SK-N-SH (cell line): ENCODE measurements at regions not wholly inside any gene's neighbourhood (a gene's known extent, or its start where the extent isn't known, plus 50 kb on each side); places are given as distances from the start of the nearest gene placed in this dataset.

Source experiments
- CTCF ChIA-PET: fragments of 300-600, 350-600 bp; formaldehyde crosslinking; extraction: SDS; loops from one replicate; lab custom pipeline; 2021; lab: Yijun Ruan, JAX
- POLR2A ChIA-PET: fragments of 350-600 bp; sonication (Branson Sonifier 250); formaldehyde crosslinking; extraction: SDS; loops from one replicate; lab custom pipeline; 2020; ENCODE audit warnings: antibody characterized with exemption, inconsistent platforms; lab: Yijun Ruan, JAX
- DNase-seq: peaks from one replicate; pipeline ENCODE4 v3.0.0; 2012
- H2AFZ ChIP-seq: fragments of 200-600 bp; sonication (generic); 2 replicates; pipeline ENCODE4 v1.8.1; 2016; ENCODE audit warnings: antibody characterized with exemption, mild to moderate bottlenecking, low read depth
- H3F3A ChIP-seq: fragments of 200-600 bp; sonication (generic); replicated peaks from 2 replicates; pipeline ENCODE3; 2016; ENCODE audit warnings: antibody characterized with exemption, mild to moderate bottlenecking; ENCODE audit not compliant: insufficient read depth
- H3K27ac ChIP-seq, 2 experiments: fragments of 200-500 bp in 1 of 2; fragments of 200-600 bp in 1 of 2; sonication (Bioruptor generic) in 1 of 2; sonication (generic), shearing (Covaris generic) in 1 of 2; 2 replicates each; pipeline versions ENCODE4 v1.5.1 to v1.6.1; 2014 to 2016; ENCODE audit warnings: low read depth in 2 of 2, inconsistent platforms in 1 of 2, low read length in 1 of 2, mild to moderate bottlenecking in 1 of 2, mixed read lengths in 1 of 2
- H3K27me3 ChIP-seq: fragments of 200-600 bp; sonication (generic), shearing (Covaris generic); 2 replicates; pipeline ENCODE4 v1.6.1; 2016; ENCODE audit warnings: mixed run types; ENCODE audit not compliant: insufficient read depth
- H3K36me3 ChIP-seq, 2 experiments: fragments of 200-500 bp in 1 of 2; fragments of 200-600 bp in 1 of 2; sonication (Bioruptor generic) in 1 of 2; sonication (generic) in 1 of 2; replicated peaks in 1 of 2; 2 replicates each; pipeline versions ENCODE3 to v1.5.1; 2014 to 2016; ENCODE audit warnings: low read length in 1 of 2, mild to moderate bottlenecking in 1 of 2; ENCODE audit not compliant: insufficient read depth in 2 of 2, control insufficient read depth in 1 of 2
- H3K4me1 ChIP-seq, 2 experiments: fragments of 200-500 bp in 1 of 2; fragments of 200-600 bp in 1 of 2; sonication (Bioruptor generic) in 1 of 2; sonication (generic), shearing (Covaris generic) in 1 of 2; 2 replicates each; pipeline versions ENCODE4 v1.5.1 to v1.6.1; 2014 to 2016; ENCODE audit warnings: low read depth in 1 of 2, low read length in 1 of 2, mixed run types in 1 of 2; ENCODE audit not compliant: insufficient read depth in 2 of 2, control insufficient read depth in 1 of 2
- H3K4me2 ChIP-seq: fragments of 200-600 bp; sonication (generic), shearing (Covaris generic); 2 replicates; pipeline ENCODE4 v1.6.1; 2017; ENCODE audit warnings: mixed run types
- H3K4me3 ChIP-seq, 2 experiments: fragments of 200-500 bp in 1 of 2; fragments of 200-600 bp in 1 of 2; sonication (Bioruptor generic) in 1 of 2; sonication (generic), shearing (Covaris generic) in 1 of 2; 2 replicates each; pipeline versions ENCODE4 v1.5.1 to v1.8.1; 2014 to 2016; ENCODE audit warnings: low read depth in 2 of 2, inconsistent platforms in 1 of 2, low read length in 1 of 2, mild to moderate bottlenecking in 1 of 2, mixed read lengths in 1 of 2, moderate library complexity in 1 of 2
- H3K79me2 ChIP-seq: fragments of 200-600 bp; sonication (generic); 2 replicates; pipeline ENCODE4 v1.8.1; 2017; ENCODE audit warnings: mild to moderate bottlenecking; ENCODE audit not compliant: insufficient read depth
- H3K9ac ChIP-seq: fragments of 200-600 bp; sonication (generic); 2 replicates; pipeline ENCODE4 v1.6.1; 2017; ENCODE audit warnings: mixed run types
- H3K9me2 ChIP-seq: fragments of 200-600 bp; sonication (generic); 2 replicates; pipeline ENCODE4 v1.6.1; 2017; ENCODE audit warnings: mixed run types
- H3K9me3 ChIP-seq: fragments of 200-600 bp; sonication (generic); 2 replicates; pipeline ENCODE4 v1.6.1; 2017; ENCODE audit warnings: mixed run types, mild to moderate bottlenecking, moderate library complexity
- H4K20me1 ChIP-seq: fragments of 200-600 bp; sonication (generic); 2 replicates; pipeline ENCODE4 v1.6.1; 2017; ENCODE audit warnings: mild to moderate bottlenecking, mixed run types; ENCODE audit not compliant: insufficient read depth
- FOXJ3 ChIP-seq: sonication (generic); formaldehyde crosslinking; IDR thresholded peaks from 2 replicates; pipeline ENCODE4 v1.5.1; 2020; ENCODE audit warnings: mild to moderate bottlenecking, missing genetic modification reagents
- GABPA ChIP-seq: IDR thresholded peaks from 2 replicates; pipeline ENCODE4 v1.4.0; 2012; ENCODE audit warnings: low read depth, mild to moderate bottlenecking
- MXI1 ChIP-seq: IDR thresholded peaks from 2 replicates; pipeline ENCODE4 v1.6.1; 2012; ENCODE audit warnings: mild to moderate bottlenecking, low read depth, low read length, improper control_type of control experiment
- NRF1 ChIP-seq: IDR thresholded peaks from 2 replicates; pipeline ENCODE4 v1.6.1; 2012; ENCODE audit warnings: low read depth, mild to moderate bottlenecking, low read length
- POLR2AphosphoS5 ChIP-seq: IDR thresholded peaks from 2 replicates; pipeline ENCODE4 v1.6.1; 2012; ENCODE audit warnings: low read depth, low read length
- RFX5 ChIP-seq: IDR thresholded peaks from 2 replicates; pipeline ENCODE4 v1.6.1; 2012; ENCODE audit warnings: mild to moderate bottlenecking, improper control_type of control experiment, low read length
- RXRA ChIP-seq: IDR thresholded peaks from 2 replicates; pipeline ENCODE4 v1.4.0; 2012; ENCODE audit warnings: low read depth, mild to moderate bottlenecking, borderline replicate concordance
- TAF1 ChIP-seq: IDR thresholded peaks from 2 replicates; pipeline ENCODE4 v1.6.1; 2012; ENCODE audit warnings: low read depth, mild to moderate bottlenecking, low read length, moderate library complexity, borderline replicate concordance
- WGBS: methylation state at CpG from one replicate; pipeline ENCODE4 v1.1.6; 2017; ENCODE audit warnings: low lambda C conversion rate; 5-methylcytosine and 5-hydroxymethylcytosine counted together
- TF ChIP-seq, protein P1 (sequence below): IDR thresholded peaks from 2 replicates; pipeline ENCODE4 v1.4.0; 2012; ENCODE audit warnings: low read depth
- TF ChIP-seq, protein P2 (sequence below): fragments of 150-350 bp; IDR thresholded peaks from 2 replicates; pipeline ENCODE4 v1.6.1; 2017; ENCODE audit warnings: antibody characterized with exemption, low read length, low read depth, borderline replicate concordance
- TF ChIP-seq, protein P3 (sequence below): fragments of 150-350 bp; IDR thresholded peaks from 2 replicates; pipeline ENCODE4 v1.6.1; 2016; ENCODE audit warnings: mild to moderate bottlenecking, low read depth, low read length

DNA sequence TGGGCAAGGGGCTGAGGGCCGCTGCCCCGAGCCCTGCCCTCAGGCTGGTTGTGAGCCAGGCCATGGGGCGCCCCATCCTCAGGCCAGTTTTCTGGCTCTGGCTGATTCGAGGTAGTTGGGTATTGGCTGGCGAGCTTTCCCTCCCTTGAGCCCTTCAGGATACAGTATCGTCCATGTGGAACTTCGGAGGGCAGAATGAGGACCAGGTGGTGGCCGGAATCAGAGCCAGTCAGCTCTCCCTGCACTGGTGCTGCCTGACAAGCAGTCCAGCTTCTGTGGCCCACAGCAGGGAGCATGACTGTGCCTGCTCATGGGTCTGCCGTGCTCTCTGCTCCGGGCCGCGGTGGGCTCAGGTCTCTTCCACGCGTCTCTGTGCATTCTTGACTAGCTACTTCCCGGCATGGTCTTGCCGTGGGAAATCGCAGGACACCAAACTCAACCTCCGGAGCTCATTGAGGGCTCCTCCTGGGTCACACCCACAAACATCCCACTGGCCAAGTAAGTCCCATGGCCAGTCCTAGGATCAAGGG, 1289.3 kb downstream of the BRD1 start (continued):
- TF ChIP-seq NRF1, result no peak

DNA sequence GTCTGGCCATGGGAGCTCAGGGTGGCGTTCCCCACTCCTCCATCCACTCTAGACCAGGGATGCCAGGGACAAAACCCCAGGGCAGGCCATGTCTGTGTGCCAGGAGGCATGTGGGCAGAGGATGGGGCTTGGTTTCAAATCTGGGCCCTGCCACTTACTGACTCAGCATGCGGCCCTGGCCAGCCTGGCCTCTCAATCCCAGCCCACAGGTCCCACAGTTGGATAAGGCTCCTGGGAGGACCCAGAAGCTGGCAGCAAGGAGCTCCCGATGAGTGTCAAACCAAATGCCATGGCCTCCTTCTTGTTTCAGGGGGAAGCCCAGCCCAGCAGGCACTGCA, 1290.4 kb downstream of the BRD1 start:
- no peaks in the 10 kb centered on the region for H3K9me3 ChIP-seq
- H3K9me2 ChIP-seq, result no peaks in the 10 kb centered on the region
- H3K36me3 ChIP-seq, result no peaks in the 10 kb centered on the region
- H3K4me1 ChIP-seq, result no peaks in the 10 kb centered on the region
- no peak overlapping the region for H3K9ac ChIP-seq
- POLR2A ChIA-PET, result no interaction called here
- H4K20me1 ChIP-seq, result no peaks in the 10 kb centered on the region
- H3K4me3 ChIP-seq, result no peak overlapping the region
- WGBS, result no CpG with 5 or more reads among the region's 3 CpGs
- H2AFZ ChIP-seq, result no peak overlapping the region
- H3K79me2 ChIP-seq, result no peaks in the 10 kb centered on the region
- no peak overlapping the region for H3K4me2 ChIP-seq
- no peaks in the 10 kb centered on the region; the same call in 1 of the 2 replicates for H3K27me3 ChIP-seq
- no peak overlapping the region for H3K27ac ChIP-seq
- TF ChIP-seq, protein P1, sequence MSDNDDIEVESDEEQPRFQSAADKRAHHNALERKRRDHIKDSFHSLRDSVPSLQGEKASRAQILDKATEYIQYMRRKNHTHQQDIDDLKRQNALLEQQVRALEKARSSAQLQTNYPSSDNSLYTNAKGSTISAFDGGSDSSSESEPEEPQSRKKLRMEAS, result no peak
- TF ChIP-seq RFX5 (no peak), RXRA (no peak)
- TF ChIP-seq, protein P2, sequence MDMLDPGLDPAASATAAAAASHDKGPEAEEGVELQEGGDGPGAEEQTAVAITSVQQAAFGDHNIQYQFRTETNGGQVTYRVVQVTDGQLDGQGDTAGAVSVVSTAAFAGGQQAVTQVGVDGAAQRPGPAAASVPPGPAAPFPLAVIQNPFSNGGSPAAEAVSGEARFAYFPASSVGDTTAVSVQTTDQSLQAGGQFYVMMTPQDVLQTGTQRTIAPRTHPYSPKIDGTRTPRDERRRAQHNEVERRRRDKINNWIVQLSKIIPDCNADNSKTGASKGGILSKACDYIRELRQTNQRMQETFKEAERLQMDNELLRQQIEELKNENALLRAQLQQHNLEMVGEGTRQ, result no peak
- TF ChIP-seq, protein P3, sequence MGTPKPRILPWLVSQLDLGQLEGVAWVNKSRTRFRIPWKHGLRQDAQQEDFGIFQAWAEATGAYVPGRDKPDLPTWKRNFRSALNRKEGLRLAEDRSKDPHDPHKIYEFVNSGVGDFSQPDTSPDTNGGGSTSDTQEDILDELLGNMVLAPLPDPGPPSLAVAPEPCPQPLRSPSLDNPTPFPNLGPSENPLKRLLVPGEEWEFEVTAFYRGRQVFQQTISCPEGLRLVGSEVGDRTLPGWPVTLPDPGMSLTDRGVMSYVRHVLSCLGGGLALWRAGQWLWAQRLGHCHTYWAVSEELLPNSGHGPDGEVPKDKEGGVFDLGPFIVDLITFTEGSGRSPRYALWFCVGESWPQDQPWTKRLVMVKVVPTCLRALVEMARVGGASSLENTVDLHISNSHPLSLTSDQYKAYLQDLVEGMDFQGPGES, result no peak
- no peaks in the 10 kb centered on the region for H3F3A ChIP-seq
- CTCF ChIA-PET, result no interaction called here
- no peak for DNase-seq

DNA sequence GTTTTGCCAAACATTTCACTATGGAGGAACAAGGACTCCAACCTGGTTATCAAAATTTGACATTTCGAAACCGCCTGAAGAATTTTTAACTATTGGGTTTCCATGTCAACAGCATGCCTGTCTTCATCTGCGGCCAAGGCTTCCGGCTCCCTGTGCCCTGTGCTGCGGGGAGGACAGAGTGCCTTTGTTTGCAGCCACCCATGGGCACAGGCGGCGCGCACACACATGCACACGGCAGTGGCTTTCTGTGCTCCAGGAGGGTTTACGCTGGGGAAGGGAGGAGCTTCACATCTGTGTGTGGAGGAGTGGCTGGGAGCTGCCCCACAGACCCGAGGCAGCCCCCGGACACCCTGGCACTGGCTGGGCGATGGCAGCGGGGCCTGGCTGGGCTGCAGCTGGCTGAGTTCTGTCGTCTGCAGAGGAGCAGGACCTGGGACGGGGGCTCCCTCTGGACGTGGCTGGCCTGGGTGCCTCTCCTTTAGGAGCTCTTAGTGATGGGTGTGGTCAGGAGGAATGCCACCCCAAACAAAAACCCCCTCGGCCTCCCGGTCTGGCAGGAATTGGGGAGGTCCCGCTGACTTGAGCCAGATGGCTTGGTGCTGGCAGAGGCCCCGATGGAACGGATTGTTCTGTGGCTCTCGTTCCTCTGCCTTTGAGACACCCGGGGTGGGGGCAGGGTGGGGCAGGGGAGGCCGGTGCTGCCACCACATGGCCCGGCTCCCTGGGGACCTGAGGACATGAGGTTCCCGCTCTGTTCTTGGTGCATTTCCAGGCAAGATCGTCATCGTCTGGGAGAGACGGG, 1290.9 kb downstream of the BRD1 start:
- no peaks in the 10 kb centered on the region for H3F3A ChIP-seq
- no peak overlapping the region for H2AFZ ChIP-seq
- WGBS, result 17% methylated on average over 7 of the region's 30 CpGs
- no peak overlapping the region for H3K9ac ChIP-seq
- H3K4me3 ChIP-seq, result no peak overlapping the region
- TF ChIP-seq POLR2AphosphoS5 (no peak), TAF1 (no peak), MXI1 (no peak), FOXJ3 (no peak), GABPA (no peak)
- no peaks in the 10 kb centered on the region for H3K79me2 ChIP-seq
- no peaks in the 10 kb centered on the region for H3K9me2 ChIP-seq
- no peak for DNase-seq
- H3K27me3 ChIP-seq, result no peaks in the 10 kb centered on the region; the same call in 1 of the 2 replicates
- no peaks in the 10 kb centered on the region for H3K36me3 ChIP-seq
- no peak overlapping the region for H3K27ac ChIP-seq
- no peak overlapping the region for H3K4me2 ChIP-seq
- ChIA-PET CTCF (no interaction called here), POLR2A (no interaction called here)
- no peaks in the 10 kb centered on the region for H4K20me1 ChIP-seq
- no peaks in the 10 kb centered on the region for H3K4me1 ChIP-seq
- no peaks in the 10 kb centered on the region for H3K9me3 ChIP-seq
